KG1 (cell line): ENCODE measurements at regions not wholly inside any gene's neighbourhood (a gene's known extent, or its start where the extent isn't known, plus 50 kb on each side); places are given as distances from the start of the nearest gene placed in this dataset.

Experiments
- DNase-seq: peaks from one replicate; lab custom pipeline; 2025; lab: John Stamatoyannopoulos, UW

- no peak for DNase-seq
These were observed 751.2 kb downstream of the SATB2 start for GRCh38 chr2:198706476-198707082.

DNA sequence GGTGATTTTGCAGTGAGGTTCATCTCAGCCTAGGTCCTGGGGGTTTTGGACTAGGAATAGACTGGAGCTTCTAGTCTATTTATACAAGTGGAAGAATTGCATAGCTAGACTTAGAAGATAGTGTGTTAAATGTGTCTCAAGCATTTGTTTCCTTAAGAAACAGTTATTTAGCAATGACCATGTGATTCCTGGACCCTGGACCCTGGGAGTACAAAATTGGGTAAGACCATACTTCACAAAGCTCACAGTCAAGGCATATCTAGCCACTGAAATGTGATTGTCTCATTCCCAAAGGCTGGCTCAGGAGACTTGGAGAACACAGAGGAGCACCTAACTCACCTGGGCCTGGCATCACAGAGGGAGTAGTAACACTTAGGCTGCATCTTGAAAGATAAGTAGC lies 754.5 kb downstream of the SATB2 start:
- DNase-seq = no peak

DNA sequence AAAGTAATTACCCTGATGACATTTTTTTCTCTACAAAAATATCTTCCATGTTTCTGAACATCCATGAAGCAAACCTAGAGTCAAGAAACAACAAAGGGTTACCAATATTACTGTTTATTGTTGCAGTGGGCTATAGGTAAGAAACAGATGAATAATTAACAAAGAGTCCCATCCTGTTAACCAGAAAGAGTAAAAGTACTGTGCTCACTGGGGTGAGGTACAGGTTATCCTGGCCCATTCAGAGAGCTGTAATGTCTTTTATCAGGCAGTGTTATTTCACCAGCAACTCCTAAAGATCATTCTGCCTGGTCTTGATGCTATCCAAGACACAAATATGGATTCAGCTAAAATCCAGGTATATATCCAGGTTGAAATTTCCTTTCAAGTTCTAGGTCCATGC lies 754.9 kb downstream of the SATB2 start:
- no peak for DNase-seq

DNA sequence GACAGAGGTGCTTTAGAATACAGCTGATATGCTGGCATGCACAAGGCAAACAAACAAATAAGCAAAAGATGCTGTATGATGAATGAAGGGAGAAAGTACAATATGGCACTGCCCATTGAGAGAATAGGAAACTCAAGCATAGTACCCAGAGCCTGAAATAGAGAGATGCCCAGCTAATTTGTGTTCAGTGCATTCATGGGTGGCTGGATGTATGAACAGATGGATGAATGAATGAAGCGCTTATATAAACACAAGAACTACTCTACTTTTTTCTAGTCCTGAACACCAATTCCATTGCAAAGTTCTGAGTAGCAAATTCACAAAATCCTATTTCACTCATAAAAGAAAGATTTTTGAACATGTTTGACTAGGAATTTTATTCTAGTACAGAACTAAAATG lies 756.3 kb downstream of the SATB2 start:
- DNase-seq = no peak

- no peak for DNase-seq
These were observed 757.4 kb downstream of the SATB2 start for GRCh38 chr2:198700319-198700718.

DNA sequence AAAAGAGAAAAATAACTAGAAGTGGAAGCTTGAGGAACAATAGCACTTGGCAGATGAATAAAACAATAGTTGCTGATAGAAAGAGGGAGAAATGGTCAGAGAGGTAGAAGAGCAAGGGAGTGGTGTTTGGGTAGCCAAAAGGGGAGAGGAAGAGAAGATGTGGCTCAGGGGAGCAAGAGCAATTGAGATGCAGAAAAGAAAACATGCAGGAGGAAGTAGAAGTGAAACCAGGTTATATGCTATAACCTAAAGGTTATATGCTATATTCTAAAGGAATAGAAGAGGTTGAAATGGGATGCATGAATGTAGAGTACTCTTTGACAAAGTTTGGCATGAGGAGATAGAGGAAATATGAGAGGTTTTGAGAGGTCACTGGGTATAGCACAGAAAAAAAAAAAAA lies 759.5 kb downstream of the SATB2 start:
- no peak for DNase-seq

- no peak for DNase-seq
These were observed 759.9 kb downstream of the SATB2 start for GRCh38 chr2:198697794-198698193.

GRCh38 chr2:198697218-198697617 lies 760.5 kb downstream of the SATB2 start:
- no peak for DNase-seq

GRCh38 chr2:198695879-198696278 lies 761.9 kb downstream of the SATB2 start:
- no peak for DNase-seq

DNA sequence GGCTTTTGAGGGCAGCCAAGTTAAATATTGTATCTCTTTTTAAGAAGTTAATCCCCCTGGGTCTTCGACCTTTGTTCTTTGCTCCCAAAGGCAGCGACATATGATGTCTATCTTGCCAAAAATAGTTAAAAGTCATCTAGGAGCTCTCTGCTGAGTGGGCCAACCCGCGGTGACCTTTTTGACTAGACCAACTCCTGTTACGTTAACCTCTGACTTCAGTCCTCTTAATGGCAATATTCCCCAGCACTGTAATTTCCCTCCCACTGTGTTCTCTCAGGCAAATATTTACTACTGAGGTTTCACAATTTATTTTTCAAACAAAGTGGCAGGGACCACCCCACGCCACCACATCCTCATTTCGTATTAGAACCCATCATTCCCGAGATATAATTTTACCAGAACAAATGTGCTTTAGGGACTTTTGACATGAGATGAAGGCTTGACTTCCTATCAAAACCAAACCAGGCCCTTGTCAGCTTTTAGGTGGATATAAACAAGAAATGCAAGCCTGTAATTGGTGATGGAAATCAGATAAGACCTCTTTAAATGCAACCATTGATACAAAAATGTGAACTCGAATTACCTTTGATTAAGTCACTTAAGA lies 764.7 kb downstream of the SATB2 start:
- DNase-seq = no peak

DNA sequence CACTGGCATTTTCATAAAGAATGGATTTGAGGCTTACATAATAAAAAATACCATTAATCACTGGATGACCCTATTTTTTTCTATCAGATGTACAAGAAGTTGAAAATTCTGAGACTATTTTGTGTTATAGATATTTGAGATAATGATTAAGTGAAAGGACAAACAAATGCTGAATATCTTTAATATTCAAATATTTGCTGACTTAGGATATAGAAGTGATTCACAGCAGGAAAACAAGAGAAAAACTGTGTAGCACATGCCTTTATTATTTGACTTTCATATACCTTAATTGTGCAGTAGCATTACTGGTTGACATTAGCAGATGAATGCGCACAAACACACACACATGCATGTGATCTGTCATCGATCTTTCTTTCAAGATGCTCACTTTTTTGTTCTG lies 766.5 kb downstream of the SATB2 start:
- DNase-seq = no peak

DNA sequence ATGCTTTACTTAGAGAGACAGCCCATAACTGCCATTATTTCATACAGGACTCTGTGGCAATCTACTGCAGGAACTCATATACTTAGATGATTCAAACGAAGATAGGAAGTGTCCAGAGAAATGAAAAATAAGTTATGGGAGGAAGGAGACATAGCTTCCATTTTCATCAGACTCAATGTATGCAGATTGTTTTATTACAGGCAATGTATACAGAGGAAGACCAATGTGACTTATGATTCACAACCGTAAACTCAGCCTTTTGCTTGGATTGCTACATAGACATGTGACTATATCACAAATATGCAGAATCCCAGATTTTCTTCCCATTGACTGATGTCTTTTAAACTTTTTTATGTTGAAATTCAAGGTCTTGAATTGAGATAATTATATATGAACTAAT lies 793.4 kb downstream of the SATB2 start:
- no peak for DNase-seq

GRCh38 chr2:198662905-198663304 lies 794.8 kb downstream of the SATB2 start:
- DNase-seq = no peak

DNA sequence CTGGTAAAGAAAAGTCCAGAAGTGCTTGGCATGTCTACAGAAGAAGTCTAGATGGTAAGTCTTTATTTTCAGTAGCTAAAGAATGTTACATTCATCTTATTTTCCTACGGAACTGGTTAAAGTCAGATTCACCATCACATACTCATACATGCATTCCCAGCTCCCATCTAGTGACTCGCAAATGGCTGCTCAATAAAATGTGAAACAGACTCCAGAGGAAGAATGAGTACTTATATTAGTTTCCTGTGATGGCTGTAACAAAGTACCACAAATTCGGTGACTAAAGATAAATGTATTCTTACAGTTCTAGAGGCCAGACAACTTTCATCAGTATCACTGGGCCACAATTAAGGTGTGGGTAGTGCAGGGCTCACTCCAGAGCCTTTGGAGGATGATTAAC lies 797.2 kb downstream of the SATB2 start:
- DNase-seq = no peak

GRCh38 chr2:198659096-198659870 lies 798.5 kb downstream of the SATB2 start:
- DNase-seq = no peak

- DNase-seq = peak; percentile 5
These were observed 800.1 kb downstream of the SATB2 start for GRCh38 chr2:198657512-198658121.

DNA sequence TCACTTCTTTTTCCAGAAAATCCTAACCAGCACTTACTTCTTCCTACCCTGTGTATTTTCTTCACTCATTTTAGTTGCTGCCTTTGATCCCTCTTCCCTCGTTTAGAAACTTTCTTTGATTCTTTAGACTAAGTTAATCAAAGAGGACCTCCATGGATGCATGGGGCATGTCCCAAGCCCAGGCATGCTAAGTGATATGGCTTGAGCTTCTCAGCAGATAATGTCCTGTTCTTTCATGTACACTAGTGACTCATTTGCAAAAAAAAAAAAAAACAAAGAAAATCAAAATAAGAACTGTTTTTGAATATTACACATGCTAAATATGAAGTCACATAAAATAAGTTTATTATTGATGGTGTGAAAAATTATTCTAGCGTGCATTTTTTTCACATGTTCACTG lies 800.9 kb downstream of the SATB2 start:
- DNase-seq = no peak

GRCh38 chr2:198654646-198655045 lies 803.1 kb downstream of the SATB2 start:
- DNase-seq = no peak

DNA sequence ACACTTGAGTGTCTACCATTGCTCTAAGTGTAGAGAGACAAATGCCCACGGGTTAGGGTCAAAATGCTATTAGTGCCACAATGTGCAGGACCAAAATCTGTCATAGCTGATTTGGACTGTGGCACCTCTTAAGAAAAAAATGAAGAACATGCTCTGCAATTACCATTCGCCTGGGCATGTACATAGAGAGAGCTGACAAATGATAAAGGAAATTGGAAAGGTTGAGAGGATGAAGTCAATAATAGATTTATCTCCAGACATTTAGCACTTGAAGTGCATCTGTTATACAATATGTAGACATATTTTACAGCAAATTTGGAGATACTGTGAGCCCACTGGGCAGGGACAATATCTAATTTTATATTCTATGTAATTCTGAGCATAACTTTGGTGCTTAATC lies 804.4 kb downstream of the SATB2 start:
- DNase-seq = no peak

DNA sequence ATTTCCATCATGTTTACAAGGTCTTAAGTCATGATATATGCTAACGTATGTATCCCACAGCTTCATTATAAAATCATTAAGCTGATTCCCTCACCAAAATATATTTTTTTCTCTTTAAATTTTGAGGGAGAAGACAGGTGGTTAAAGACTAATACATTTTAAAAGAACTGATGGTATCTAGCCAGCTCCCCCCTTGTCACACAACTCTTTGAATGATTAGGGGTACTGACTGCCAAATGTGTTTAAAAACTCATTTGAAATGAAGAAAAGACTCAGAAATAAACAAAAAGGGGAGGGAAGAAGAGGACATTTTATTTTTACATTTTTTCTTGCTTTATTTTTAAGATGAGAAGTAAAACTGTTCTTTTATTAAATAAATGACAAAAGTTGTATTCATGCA lies 805.3 kb downstream of the SATB2 start:
- no peak for DNase-seq

- no peak for DNase-seq
These were observed 811.9 kb downstream of the SATB2 start for GRCh38 chr2:198645816-198646215.

DNA sequence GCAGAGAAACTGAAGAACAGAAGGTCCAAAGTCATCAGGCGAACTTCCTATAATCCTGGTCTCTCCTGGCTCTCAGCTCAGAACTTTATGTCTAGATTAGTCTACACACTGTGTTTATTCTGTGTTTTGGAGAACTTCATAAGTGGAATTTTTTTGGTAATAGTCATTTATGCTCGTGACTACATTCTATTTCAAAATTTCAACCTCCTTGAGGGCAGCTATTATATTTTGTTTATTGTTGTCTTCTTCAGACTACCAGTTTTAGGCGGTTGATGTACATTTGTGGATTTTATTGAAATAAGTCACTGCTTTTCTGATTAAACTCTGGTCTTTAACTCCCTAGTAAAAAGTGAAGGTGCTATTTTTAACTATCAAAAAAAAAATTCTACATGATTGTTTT lies 816.6 kb downstream of the SATB2 start:
- no peak for DNase-seq

DNA sequence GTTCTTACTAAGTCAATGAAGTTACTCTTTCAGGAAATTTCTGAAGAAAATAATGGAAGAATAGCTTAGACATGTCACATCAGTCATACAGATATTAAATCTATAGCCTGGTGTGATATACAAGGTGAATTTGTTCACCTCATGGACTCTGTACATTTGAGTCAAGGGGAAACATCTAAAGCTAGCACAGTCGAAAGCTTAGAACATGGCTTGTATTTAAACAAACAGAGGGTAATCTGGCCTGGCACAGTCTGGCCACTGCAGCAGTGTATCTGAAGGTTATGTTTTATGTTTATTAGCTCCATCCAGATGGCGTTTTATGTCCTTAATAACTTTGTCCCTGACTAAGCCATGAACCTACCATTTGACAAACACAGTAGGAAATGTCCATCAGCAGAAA lies 817.3 kb downstream of the SATB2 start:
- DNase-seq = no peak
